Spleen (tissue), 11 donors: ENCODE measurements at regions not wholly inside any gene's neighbourhood (a gene's known extent, or its start where the extent isn't known, plus 50 kb on each side); places are given as distances from the start of the nearest gene placed in this dataset.

Experiments
- DNase-seq: peaks from one replicate; pipeline ENCODE4 v3.0.0-alpha.2; 2020
- H3K27ac ChIP-seq, 8 donors: fragments of 200-600 bp; sonication (generic) in 7 of 8; 1 replicate in 4 of 8; 2 replicates in 4 of 8; pipeline versions ENCODE4 v1.5.0 to v1.8.0; 2016 to 2021; ENCODE audit warnings: inconsistent platforms in 4 of 8, mild to moderate bottlenecking in 4 of 8, moderate library complexity in 1 of 8
- H3K27me3 ChIP-seq, 7 donors: fragments of 200-600 bp; sonication (generic) in 6 of 7; replicated peaks in 1 of 7; 1 replicate in 4 of 7; 2 replicates in 3 of 7; pipeline versions ENCODE4 v1.5.0 to v1.8.0; 2016 to 2021; ENCODE audit warnings: inconsistent platforms in 3 of 7, mild to moderate bottlenecking in 1 of 7
- H3K36me3 ChIP-seq, 6 donors: fragments of 200-600 bp; sonication (generic) in 5 of 6; 1 replicate in 4 of 6; 2 replicates in 2 of 6; pipeline versions ENCODE4 v1.5.0 to v1.8.0; 2016 to 2021; ENCODE audit warnings: inconsistent platforms in 2 of 6
- H3K4me1 ChIP-seq, 6 donors: fragments of 200-600 bp; sonication (generic) in 5 of 6; 1 replicate in 3 of 6; 2 replicates in 3 of 6; pipeline versions ENCODE4 v1.5.0 to v1.8.0; 2016 to 2021; ENCODE audit warnings: inconsistent platforms in 3 of 6
- H3K4me3 ChIP-seq, 8 donors: fragments of 200-600 bp; sonication (generic) in 7 of 8; 1 replicate in 4 of 8; 2 replicates in 4 of 8; pipeline versions ENCODE4 v1.5.0 to v1.8.0; 2016 to 2021; ENCODE audit warnings: inconsistent platforms in 4 of 8, mild to moderate bottlenecking in 4 of 8, moderate library complexity in 2 of 8
- H3K9me3 ChIP-seq, 8 donors: fragments of 200-600 bp; sonication (generic) in 7 of 8; 1 replicate in 4 of 8; 2 replicates in 4 of 8; pipeline versions ENCODE4 v1.5.0 to v1.8.0; 2016 to 2021; ENCODE audit warnings: inconsistent platforms in 4 of 8
- CTCF ChIP-seq, 11 experiments: fragments of 200-600 bp in 7 of 11; fragments of 450-650 bp in 4 of 11; sonication (generic) in 4 of 11; IDR thresholded peaks in 8 of 11; conservative IDR thresholded peaks in 3 of 11; 1 replicate in 7 of 11; 2 replicates in 4 of 11; pipeline versions ENCODE4 v1.4.0 to v1.8.0; 2016 to 2021; ENCODE audit warnings: antibody characterized with exemption in 11 of 11, inconsistent platforms in 4 of 11, mild to moderate bottlenecking in 1 of 11
- POLR2A ChIP-seq, 3 donors: fragments of 450-650 bp; IDR thresholded peaks; one replicate each; pipeline ENCODE4 v1.5.1; 2017; ENCODE audit warnings: antibody characterized with exemption in 3 of 3, mild to moderate bottlenecking in 1 of 3
- POLR2AphosphoS5 ChIP-seq, 3 donors: sonication (generic); formaldehyde crosslinking; IDR thresholded peaks; one replicate each; pipeline ENCODE4 v1.5.1; 2017; ENCODE audit warnings: antibody characterized with exemption in 3 of 3
- WGBS, 5 donors: extraction: QIAGEN DNeasy Blood & Tissue Kit in 3 of 5; methylation state at CpG; one replicate each; pipeline versions ENCODE4 v1.1.5 to v1.1.7; 2013 to 2018; 5-methylcytosine and 5-hydroxymethylcytosine counted together
- intact Hi-C: fragments of 100-400 bp; cut with DNase I; formaldehyde crosslinking; loops from one replicate; pipeline ENCODE4 v1.15.0; 2023; ENCODE audit warnings: low total_unique reads
- donor health status: healthy with polysubstance abuse.
- donor health status: DM: no; HTN: no; CAD: no; lungs with moderate emphysema.
- donor health status: DM: no; HTN: no; CAD: no.
- donor health status: Bipolar disorder and iron deficiency.
- donor health status: healthy.
- donor health status: DM: no; HTN: no; CAD: no.
- donor health status: DM: yes; HTN: yes; CAD: no.

GRCh38 chr18:57970356-57971095, 73.5 kb upstream of the NEDD4L start:
- DNase-seq, result no peak
- WGBS, 5 donors, result 84 to 93% (median 87%) methylated on average over 12 of the region's 12 CpGs
- intact Hi-C loops, result no loop called here
- no peak overlapping the region for H3K27ac ChIP-seq
- no peaks in the 10 kb centered on the region for H3K9me3 ChIP-seq
- TF ChIP-seq CTCF (IDR thresholded peaks at IDR 0.05 in 8 of 11, conservative IDR thresholded peaks at IDR 0.05 in 3 of 11) (peak in 1 of 11 experiments; percentile 16), POLR2AphosphoS5 (IDR thresholded peaks at IDR 0.05) (no peak)
- peaks cover 0 to 3% (median 0%) of the 10 kb centered on the region in 6 donors for H3K4me1 ChIP-seq
- no peaks in the 10 kb centered on the region for H3K27me3 ChIP-seq
- no peaks in the 10 kb centered on the region for H3K36me3 ChIP-seq
- H3K4me3 ChIP-seq, result no peak overlapping the region

- no peak for TF ChIP-seq CTCF (IDR thresholded peaks at IDR 0.05 in 8 of 11, conservative IDR thresholded peaks at IDR 0.05 in 3 of 11)
- TF ChIP-seq POLR2AphosphoS5 (IDR thresholded peaks at IDR 0.05), result no peak
- no peak for TF ChIP-seq POLR2A (IDR thresholded peaks at IDR 0.05)
- H3K4me3 ChIP-seq, result no peak overlapping the region
- no peaks in the 10 kb centered on the region for H3K4me1 ChIP-seq
- no peak overlapping the region for H3K27ac ChIP-seq
- 43 to 61% (median 50%) methylated on average over 2 of the region's 2 CpGs for WGBS, 5 donors
- no peaks in the 10 kb centered on the region for H3K27me3 ChIP-seq
- no peak for DNase-seq
- intact Hi-C loops, result no loop called here
- no peaks in the 10 kb centered on the region for H3K36me3 ChIP-seq
- no peaks in the 10 kb centered on the region for H3K9me3 ChIP-seq
Observed at GRCh38 chr18:57969824-57970223, 74.2 kb upstream of the NEDD4L start.

DNA sequence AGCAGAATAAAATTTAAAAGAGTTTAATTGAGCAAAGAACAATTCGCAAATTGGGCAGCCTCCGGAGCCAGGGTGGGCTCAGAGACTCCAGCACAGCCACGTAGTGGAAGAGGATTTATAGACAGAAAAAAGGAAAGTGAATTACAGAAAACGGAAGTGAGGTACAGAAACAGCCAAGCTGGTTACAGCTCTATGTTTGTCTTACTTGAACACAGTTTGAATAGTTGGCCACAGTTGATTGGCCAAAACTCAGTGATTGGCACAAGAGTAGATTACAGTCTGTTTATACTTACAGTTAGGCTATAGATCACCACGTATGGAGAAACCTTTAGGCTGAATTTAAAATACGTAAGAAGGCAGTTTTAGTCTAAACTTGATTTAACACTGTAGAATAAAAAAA, 78.8 kb upstream of the NEDD4L start:
- TF ChIP-seq CTCF (IDR thresholded peaks at IDR 0.05 in 8 of 11, conservative IDR thresholded peaks at IDR 0.05 in 3 of 11) (no peak), POLR2AphosphoS5 (IDR thresholded peaks at IDR 0.05) (no peak), POLR2A (IDR thresholded peaks at IDR 0.05) (no peak)
- no peak overlapping the region for H3K27ac ChIP-seq
- H3K36me3 ChIP-seq, result no peaks in the 10 kb centered on the region
- no peak overlapping the region for H3K4me3 ChIP-seq
- DNase-seq, result no peak
- no peaks in the 10 kb centered on the region for H3K9me3 ChIP-seq
- H3K27me3 ChIP-seq, result no peaks in the 10 kb centered on the region
- intact Hi-C loops, result no loop called here
- WGBS, 5 donors, result 80 to 91% (median 85%) methylated on average over 6 of the region's 6 CpGs
- no peaks in the 10 kb centered on the region for H3K4me1 ChIP-seq

DNA sequence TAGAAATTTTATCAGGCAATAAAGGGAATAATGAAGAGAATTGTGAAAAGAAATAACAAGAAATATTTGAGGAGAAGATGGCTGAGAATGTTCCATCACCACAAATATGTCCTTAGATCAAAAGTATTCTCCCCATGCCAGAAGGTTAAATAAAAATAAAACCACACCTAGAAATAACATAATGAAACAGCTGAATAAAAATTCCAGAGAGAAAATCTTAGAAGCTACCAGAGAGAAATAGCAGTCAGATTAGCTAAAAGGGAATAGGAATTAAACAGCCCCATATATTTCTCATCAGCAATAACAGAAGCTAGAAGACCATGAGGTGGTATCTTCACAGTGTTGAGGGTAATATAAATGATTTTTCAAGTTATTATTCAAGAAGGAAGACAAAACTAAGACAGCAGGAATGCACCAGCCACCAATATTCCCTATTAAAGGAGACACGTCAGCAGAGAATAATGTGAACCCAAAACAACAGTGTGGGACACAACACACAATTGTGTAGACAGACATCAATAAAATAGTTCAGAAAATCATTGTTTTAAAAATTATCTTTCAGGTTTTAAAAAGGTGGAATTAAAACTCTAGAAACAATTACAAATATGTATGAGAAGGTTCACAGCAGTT, 82.0 kb upstream of the NEDD4L start:
- intact Hi-C loops, result no loop called here
- Histone ChIP-seq H3K36me3 (no peaks in the 10 kb centered on the region), H3K9me3 (no peaks in the 10 kb centered on the region)

More for the DNA sequence above, 82.0 kb upstream of the NEDD4L start:
- no peak overlapping the region for H3K27ac ChIP-seq
- no peaks in the 10 kb centered on the region for H3K27me3 ChIP-seq
- no peak overlapping the region for H3K4me3 ChIP-seq
- WGBS, 5 donors, result 83 to 95% (median 89%) methylated on average over 1 of the region's 1 CpG
- no peak for TF ChIP-seq CTCF (IDR thresholded peaks at IDR 0.05 in 8 of 11, conservative IDR thresholded peaks at IDR 0.05 in 3 of 11)
- no peak for TF ChIP-seq POLR2AphosphoS5 (IDR thresholded peaks at IDR 0.05)
- TF ChIP-seq POLR2A (IDR thresholded peaks at IDR 0.05), result no peak
- no peak for DNase-seq
- no peaks in the 10 kb centered on the region for H3K4me1 ChIP-seq
